GM12878 (cell line): ENCODE measurements at regions not wholly inside any gene's neighbourhood (a gene's known extent, or its start where the extent isn't known, plus 50 kb on each side); places are given as distances from the start of the nearest gene placed in this dataset.

Experiments used
- ATAC-seq: fragments of 200-7000 bp; cut with Tn5 transposase; 3 replicates; pipeline ENCODE4 v1.9.1; 2020; ENCODE audit warnings: mild to moderate bottlenecking, moderate library complexity
- BruUV-seq: library from RNA; stranded (reverse); fragments of 400-500 nt; replicated peaks from 2 replicates; lab custom pipeline; 2021; lab: Mats Ljungman, UMichigan
- CTCF ChIA-PET: fragments of 300-600 bp; sonication (Branson Sonifier 250); formaldehyde crosslinking; extraction: SDS; loops from one replicate; lab custom pipeline; 2021; ENCODE audit warnings: inconsistent platforms; lab: Yijun Ruan, JAX
- POLR2A ChIA-PET: fragments of 350-600 bp; formaldehyde crosslinking; extraction: SDS; loops from one replicate; lab custom pipeline; 2021; ENCODE audit warnings: inconsistent platforms; lab: Charles Lee
- RAD21 ChIA-PET: fragments of 300-600 bp; sonication (Branson Sonifier 250); formaldehyde crosslinking; loops from one replicate; lab custom pipeline; 2023; ENCODE audit warnings: antibody characterized with exemption; ENCODE audit not compliant: unreplicated experiment; lab: Charles Lee
- SMC1A ChIA-PET: fragments of 300-600 bp; sonication (Branson Sonifier 250); formaldehyde crosslinking; loops from one replicate; lab custom pipeline; 2023; ENCODE audit not compliant: unreplicated experiment, uncharacterized antibody; lab: Charles Lee
- DNase-seq: peaks from one replicate; pipeline ENCODE4 v3.0.0-alpha.2; 2011; ENCODE audit warnings: low read depth, low spot score
- FAIRE-seq: peaks from 3 replicates; lab custom pipeline; 2011; peaks lifted over from hg19 to GRCh38; lab: Jason Lieb, UNC
- H2AFZ ChIP-seq: 2 replicates; pipeline ENCODE4 v1.6.0; 2011; ENCODE audit warnings: low read depth, low read length, control low read depth; ENCODE audit not compliant: control insufficient read depth
- H3K27ac ChIP-seq: 2 replicates; pipeline ENCODE4 v1.5.1; 2011; ENCODE audit warnings: control low read depth; ENCODE audit not compliant: control insufficient read depth, insufficient read depth
- H3K27me3 ChIP-seq, 2 experiments: replicated peaks in 1 of 2; 2 replicates each; pipeline versions ENCODE4 v1.6.0 to v1.6.1; 2011; ENCODE audit warnings: low read length in 1 of 2; ENCODE audit not compliant: control insufficient read depth in 2 of 2, insufficient read depth in 2 of 2
- H3K36me3 ChIP-seq, 2 experiments: 2 replicates each; pipeline ENCODE4 v1.5.1; 2011; ENCODE audit warnings: low read length in 1 of 2; ENCODE audit not compliant: control insufficient read depth in 2 of 2, insufficient read depth in 2 of 2
- H3K4me1 ChIP-seq: 2 replicates; pipeline ENCODE4 v1.6.1; 2011; ENCODE audit warnings: mild to moderate bottlenecking, low read length, moderate library complexity, mixed read lengths; ENCODE audit not compliant: control insufficient read depth, insufficient read depth
- H3K4me2 ChIP-seq: 2 replicates; pipeline ENCODE4 v1.6.0; 2011; ENCODE audit warnings: control low read depth; ENCODE audit not compliant: control insufficient read depth, insufficient read depth
- H3K4me3 ChIP-seq: fragments of 200-600 bp; sonication (generic); 2 replicates; pipeline ENCODE4 v1.5.1; 2016
- H3K79me2 ChIP-seq: 2 replicates; pipeline ENCODE4 v1.6.0; 2011; ENCODE audit warnings: low read length; ENCODE audit not compliant: control insufficient read depth, insufficient read depth
- H3K9ac ChIP-seq: 2 replicates; pipeline ENCODE4 v1.8.0; 2011; ENCODE audit warnings: low read length, control low read depth, mixed read lengths; ENCODE audit not compliant: control insufficient read depth, insufficient read depth
- H3K9me3 ChIP-seq: replicated peaks from 3 replicates; pipeline ENCODE4 v1.5.1; 2011; ENCODE audit warnings: mild to moderate bottlenecking, low read length; ENCODE audit not compliant: control insufficient read depth, insufficient read depth
- H4K20me1 ChIP-seq: 2 replicates; pipeline ENCODE4 v1.6.0; 2011; ENCODE audit not compliant: control insufficient read depth, insufficient read depth
- CHD1 ChIP-seq: IDR thresholded peaks from 2 replicates; pipeline ENCODE4 v1.6.1; 2012; ENCODE audit warnings: low read depth, low read length, improper control_type of control experiment
- HDGF ChIP-seq: fragments of 450-650 bp; IDR thresholded peaks from 2 replicates; pipeline ENCODE4 v1.6.1; 2016; ENCODE audit warnings: antibody characterized with exemption
- NFIC ChIP-seq: IDR thresholded peaks from 2 replicates; pipeline ENCODE4 v1.6.1; 2012; ENCODE audit warnings: low read depth, mild to moderate bottlenecking, inconsistent platforms, low read length, moderate library complexity
- RUNX3 ChIP-seq: IDR thresholded peaks from 2 replicates; pipeline ENCODE4 v1.6.1; 2012; ENCODE audit warnings: low read length, inconsistent platforms
- SRF ChIP-seq, 2 experiments: IDR thresholded peaks; 2 replicates each; pipeline ENCODE4 v1.6.1; 2011; ENCODE audit warnings: low read depth in 2 of 2, low read length in 2 of 2, mild to moderate bottlenecking in 1 of 2, moderate library complexity in 1 of 2
- USF1 ChIP-seq: IDR thresholded peaks from 2 replicates; pipeline ENCODE4 v1.6.1; 2011; ENCODE audit warnings: borderline replicate concordance, low read depth, mild to moderate bottlenecking, moderate library complexity, mixed read lengths, low read length; ENCODE audit not compliant: insufficient read depth; ENCODE audit errors: extremely low read length
- ZNF622 ChIP-seq: fragments of 450-650 bp; IDR thresholded peaks from 2 replicates; pipeline ENCODE4 v1.6.1; 2017; ENCODE audit warnings: mild to moderate bottlenecking, inconsistent platforms
- WGBS: methylation state at CpG from one replicate; pipeline ENCODE4 v1.1.6; 2016; ENCODE audit warnings: low lambda C conversion rate; ENCODE audit not compliant: insufficient replicate concordance, insufficient coverage; ENCODE audit errors: missing lambda C conversion rate; 5-methylcytosine and 5-hydroxymethylcytosine counted together
- in situ Hi-C: fragments of 300-500 bp; cut with MboI; formaldehyde crosslinking; loops from 9 replicates; pipeline ENCODE4 v1.14.3; 2018; ENCODE audit warnings: mixed read lengths
- intact Hi-C: fragments of 100-400 bp; cut with micrococcal nuclease; formaldehyde crosslinking; loops from one replicate; pipeline ENCODE4 v1.14.2; 2022; ENCODE audit not compliant: unreplicated experiment

GRCh38 chr6:1516742-1517520, 92.8 kb upstream of the FOXC1 start:
- H3K4me3 ChIP-seq: no peak overlapping the region

GRCh38 chr6:1518855-1519254, 90.9 kb upstream of the FOXC1 start:
- FAIRE-seq: no peak
- Histone ChIP-seq H3K4me2 (no peak overlapping the region), H3K27ac (no peak overlapping the region), H4K20me1 (no peaks in the 10 kb centered on the region)
- CTCF ChIA-PET: no interaction called here
- TF ChIP-seq ZNF622 (no peak), USF1 (peak; percentile 6)
- TF ChIP-seq, all 136 proteins: peak for 1
- no peak overlapping the region for H3K4me3 ChIP-seq
- ChIA-PET SMC1A (no interaction called here), RAD21 (no interaction called here), POLR2A (no interaction called here)
- ATAC-seq: no peak
- no peaks in the 10 kb centered on the region for H3K36me3 ChIP-seq
- no peak overlapping the region for H2AFZ ChIP-seq
- no peak for DNase-seq
- H3K4me1 ChIP-seq: no peaks in the 10 kb centered on the region
- in situ Hi-C loops (no loop called here), intact Hi-C loops (no loop called here)
- H3K27me3 ChIP-seq: 0 out of 4 replicates have a peak, but pooled peaks cover 0 to 2% of the 10 kb centered on the region in 2 experiments
- H3K9me3 ChIP-seq: no peaks in the 10 kb centered on the region; the same call in 2 of the 3 replicates
- H3K79me2 ChIP-seq: no peaks in the 10 kb centered on the region
- no TSS peak for BruUV-seq
- WGBS: 29% methylated on average over 8 of the region's 8 CpGs
- no peak overlapping the region for H3K9ac ChIP-seq

More at GRCh38 chr6:1516742-1517520, 92.8 kb upstream of the FOXC1 start:
- no peaks in the 10 kb centered on the region for H3K79me2 ChIP-seq
- in situ Hi-C loops: no loop called here
- ChIA-PET RAD21 (no interaction called here), CTCF (interaction anchor here (1.4 kb wide), 1 partner anchor 8 kb away, joined by 3 read pairs; no protein-coding TSS in a partner anchor), POLR2A (no interaction called here), SMC1A (no interaction called here)
- no peak overlapping the region for H2AFZ ChIP-seq
- no peaks in the 10 kb centered on the region for H3K27me3 ChIP-seq
- no peaks in the 10 kb centered on the region for H3K36me3 ChIP-seq
- no peaks in the 10 kb centered on the region for H3K4me1 ChIP-seq
- intact Hi-C loops: no loop called here
- H3K9ac ChIP-seq: no peak overlapping the region
- ATAC-seq (no peak), FAIRE-seq (no peak), DNase-seq (no peak)
- TF ChIP-seq RUNX3: 0 out of 2 replicates have a peak, but pooled peaks have one; percentile 5
- no peak for TF ChIP-seq NFIC
- TF ChIP-seq SRF (IDR thresholded peaks at IDR 0.05; ENCODE audit: low read depth in 2 of 2, low read length in 2 of 2): no peak
- no peak for TF ChIP-seq CHD1
- no peak for TF ChIP-seq HDGF
- H4K20me1 ChIP-seq: no peaks in the 10 kb centered on the region
- WGBS: 34% methylated on average over 14 of the region's 14 CpGs
- H3K4me2 ChIP-seq: no peak overlapping the region
- BruUV-seq: no TSS peak
- no peak overlapping the region for H3K27ac ChIP-seq
- H3K9me3 ChIP-seq: no peaks in the 10 kb centered on the region; the same call in 2 of the 3 replicates
